ENCODE measurements at regions not wholly inside any gene's neighbourhood (a gene's known extent, or its start where the extent isn't known, plus 50 kb on each side); places are given as distances from the start of the nearest gene placed in this dataset.
"Not testable (repeated sequence)": the region's sequence is repeated elsewhere in the genome, so short reads cannot be mapped to it uniquely, and the experiment has no call there.

DNA sequence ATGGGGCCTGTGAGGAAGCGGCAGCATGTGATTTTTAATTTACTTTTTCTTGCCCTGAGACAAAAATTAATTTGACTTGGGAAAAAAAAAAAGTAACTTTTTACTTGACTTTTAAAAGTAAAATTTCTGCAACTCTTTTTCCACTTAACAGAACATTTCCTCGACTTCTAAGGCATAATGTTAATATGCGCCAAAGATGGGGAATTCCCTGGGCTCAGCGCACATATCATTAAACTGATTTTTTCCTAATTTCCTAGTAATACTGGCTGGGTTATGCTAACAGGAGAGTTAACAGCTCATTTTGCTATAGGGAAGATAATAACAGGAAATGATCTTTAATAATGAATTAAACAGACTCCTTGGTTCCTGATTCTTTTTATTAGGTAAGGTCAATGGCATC lies 120.6 kb upstream of the CDH5 start:
- DNase-seq (ENCODE audit: low read depth, low spot score) = no peak

DNA sequence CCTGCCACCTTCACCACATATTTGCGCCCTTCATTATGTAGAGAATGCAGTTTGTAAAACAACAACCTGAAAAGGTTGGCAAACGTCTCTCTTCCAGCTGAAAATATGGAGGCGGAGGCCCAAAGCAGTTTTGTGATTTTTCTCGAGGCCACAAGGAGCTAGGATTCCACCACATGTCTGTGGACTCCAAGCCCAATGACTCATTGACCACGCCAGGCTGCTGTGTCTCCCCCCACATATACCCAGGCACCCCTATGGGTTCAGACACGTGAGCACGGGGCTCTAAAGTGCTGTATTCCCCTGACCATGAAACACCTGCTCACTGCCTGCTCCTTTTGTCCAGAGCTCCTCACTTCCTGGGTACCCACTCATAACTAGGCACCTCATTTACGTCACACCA lies 121.4 kb upstream of the CDH5 start:
- no peak for DNase-seq (ENCODE audit: low read depth, low spot score)

DNA sequence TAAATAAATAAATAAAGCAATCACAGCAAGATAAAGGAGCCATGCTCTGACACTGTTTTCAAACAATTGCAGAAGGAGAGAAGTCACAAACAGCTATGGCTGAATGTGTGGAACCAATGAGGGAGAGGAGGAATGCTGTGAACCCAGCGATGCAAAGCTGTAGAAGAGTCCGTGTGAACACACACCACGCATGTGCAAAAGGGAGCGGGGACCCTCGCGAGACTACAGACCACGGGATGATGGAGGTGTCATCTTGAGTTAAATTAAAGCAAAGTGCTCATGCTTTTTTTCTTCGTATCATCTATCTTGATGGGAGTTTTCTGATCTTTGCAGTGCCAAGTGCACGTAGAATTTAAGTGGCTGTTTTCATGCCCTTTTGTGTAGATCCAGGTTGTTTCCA lies 123.8 kb upstream of the CDH5 start:
- DNase-seq (ENCODE audit: low read depth, low spot score) = no peak

DNA sequence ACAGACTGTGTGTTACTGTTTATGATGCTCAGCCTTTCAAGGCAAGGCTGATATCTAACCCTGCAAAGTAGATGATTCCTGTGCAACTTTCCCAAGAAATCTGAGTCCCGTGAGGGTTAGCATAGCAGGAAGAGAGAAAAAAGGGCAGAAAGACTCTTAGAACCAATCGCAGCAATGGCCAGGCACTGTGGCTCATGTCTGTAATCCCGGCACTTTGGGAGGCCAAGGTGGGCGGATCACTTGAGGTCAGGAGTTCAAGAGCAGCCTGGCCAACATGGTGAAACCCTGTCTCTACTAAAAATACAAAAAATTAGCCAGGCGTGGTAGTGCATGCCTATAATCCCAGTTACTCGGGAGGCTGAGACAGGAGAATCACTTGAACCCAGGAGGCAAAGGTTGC lies 124.3 kb upstream of the CDH5 start:
- DNase-seq (ENCODE audit: low read depth, low spot score) = not testable (repeated sequence)

DNA sequence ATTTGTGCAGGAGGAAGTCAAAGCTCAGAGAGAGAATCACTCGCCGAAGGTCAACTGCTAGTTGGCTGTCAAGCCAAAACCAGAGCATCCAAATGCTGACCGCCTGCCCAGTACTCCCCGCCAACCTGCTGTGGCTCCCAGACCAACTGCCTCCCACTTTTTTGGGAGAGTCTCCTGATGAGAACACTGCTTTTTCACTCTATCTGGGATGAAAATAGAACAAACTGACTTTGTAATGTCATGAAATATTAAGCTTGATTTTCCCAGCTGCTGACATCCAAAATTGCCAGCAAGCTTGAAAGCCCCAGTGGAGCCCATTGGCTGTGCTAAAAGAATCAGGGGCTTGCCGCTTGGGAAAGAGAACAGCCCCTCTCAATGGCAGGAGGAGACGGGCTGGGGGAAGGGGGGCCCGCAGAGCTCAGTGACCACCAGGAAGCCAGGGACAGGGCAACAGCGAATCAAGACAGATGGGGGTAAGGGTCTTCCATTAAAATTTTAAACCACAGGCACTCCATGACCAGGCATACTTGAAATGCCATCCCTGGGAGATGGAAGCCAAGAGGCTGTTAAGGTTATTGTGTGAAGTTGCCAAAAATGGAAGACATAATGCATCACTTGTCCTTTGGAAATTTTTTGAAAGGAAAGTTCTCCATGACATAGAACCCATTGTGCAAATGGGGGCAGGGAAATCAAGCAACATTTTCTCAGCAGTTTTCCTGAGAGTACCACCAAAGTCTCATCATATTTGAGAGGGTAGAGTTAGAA lies 125.7 kb upstream of the CDH5 start:
- DNase-seq (ENCODE audit: low read depth, low spot score) = no peak

DNA sequence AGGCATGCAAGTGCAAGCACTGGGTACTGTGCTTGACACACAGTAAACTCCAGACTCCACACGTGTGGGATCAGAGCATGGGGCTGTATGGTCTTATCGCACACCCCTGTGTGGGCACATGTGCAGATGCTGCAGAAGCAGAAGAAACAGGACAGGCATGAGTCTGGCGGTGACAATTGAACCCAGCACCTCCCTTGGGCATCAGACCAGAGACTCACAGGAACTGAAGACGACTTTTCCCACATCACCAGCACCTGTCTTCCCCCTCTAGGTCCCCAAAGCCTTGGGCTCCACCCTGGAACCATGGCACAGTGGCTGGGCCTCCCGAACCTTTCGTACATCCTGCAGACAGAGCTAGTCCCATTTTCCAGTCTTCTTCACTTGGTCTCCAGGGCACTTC lies 126.4 kb upstream of the CDH5 start:
- no peak for DNase-seq (ENCODE audit: low read depth, low spot score)

DNA sequence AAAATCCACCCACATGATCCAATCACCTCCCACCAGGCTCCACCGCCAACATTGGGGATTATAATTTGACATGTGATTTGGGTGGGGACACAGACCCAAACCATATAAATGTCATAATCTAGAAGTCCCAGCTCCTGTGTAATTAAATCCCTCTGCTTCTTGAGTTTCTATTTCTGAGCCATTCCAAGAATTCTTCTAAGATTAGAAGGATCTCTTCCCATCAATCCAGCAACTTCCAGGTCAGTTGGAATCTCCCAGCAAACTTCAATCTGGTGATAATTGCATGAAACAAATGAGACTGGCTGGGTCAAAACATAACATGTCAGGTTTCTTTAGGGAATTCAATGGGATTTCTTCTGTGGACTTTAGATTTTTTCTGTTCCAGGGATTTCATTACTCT lies 127.8 kb upstream of the CDH5 start:
- DNase-seq (ENCODE audit: low read depth, low spot score) = no peak

DNA sequence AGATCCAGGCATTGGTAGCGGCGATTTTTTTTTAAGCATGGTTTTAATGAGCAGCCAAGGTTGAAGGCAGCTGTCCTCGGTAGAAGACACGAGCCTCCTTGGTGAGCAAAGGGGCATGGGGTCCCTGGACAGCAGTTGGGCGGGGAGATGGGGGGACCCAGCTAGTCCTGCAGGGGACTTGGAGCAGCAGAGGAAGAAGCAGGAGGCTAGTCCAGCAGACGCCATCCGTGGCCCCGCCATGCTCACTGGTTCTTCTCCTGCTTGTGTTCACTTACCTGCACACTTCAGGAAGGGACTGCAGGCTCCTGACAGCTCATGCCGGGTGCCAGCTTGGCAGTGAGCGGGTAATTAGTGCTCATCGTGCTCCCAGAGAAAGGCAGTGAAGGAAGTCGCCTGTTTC lies 130.2 kb upstream of the CDH5 start:
- DNase-seq (ENCODE audit: low read depth, low spot score) = no peak

DNA sequence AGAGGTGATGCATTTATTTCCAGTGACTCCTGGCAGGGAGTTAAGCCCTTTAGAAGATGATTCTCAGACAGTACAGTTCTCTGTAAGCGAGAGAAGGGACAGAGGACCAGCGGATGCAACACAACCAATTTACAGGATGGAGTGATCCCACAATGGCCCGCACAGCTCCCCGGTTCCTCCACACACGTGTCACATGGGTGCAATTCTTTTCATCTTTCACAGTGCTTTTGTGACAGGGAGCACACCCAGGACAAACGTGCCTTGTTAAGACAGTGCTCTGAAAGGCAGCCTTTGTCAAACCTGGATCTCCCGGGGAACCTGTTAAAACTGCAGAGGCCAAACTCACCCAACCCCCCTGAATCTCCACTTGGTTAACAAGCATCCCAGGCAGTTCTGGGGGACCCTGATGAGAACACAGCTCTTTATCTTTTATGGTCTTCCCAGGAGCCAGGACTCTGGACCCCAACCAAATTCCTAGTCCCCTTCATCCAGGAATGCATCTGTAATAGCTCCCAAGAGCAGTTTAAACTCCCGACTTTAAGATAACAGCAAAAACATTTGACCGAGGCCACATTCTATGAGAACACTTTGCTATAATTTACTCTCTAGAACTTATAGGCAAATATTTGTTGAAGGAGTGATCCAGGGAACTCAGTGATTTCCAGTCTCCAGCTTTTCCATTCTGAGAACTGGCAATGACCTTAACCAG lies 134.9 kb upstream of the CDH5 start:
- DNase-seq (ENCODE audit: low read depth, low spot score) = no peak

DNA sequence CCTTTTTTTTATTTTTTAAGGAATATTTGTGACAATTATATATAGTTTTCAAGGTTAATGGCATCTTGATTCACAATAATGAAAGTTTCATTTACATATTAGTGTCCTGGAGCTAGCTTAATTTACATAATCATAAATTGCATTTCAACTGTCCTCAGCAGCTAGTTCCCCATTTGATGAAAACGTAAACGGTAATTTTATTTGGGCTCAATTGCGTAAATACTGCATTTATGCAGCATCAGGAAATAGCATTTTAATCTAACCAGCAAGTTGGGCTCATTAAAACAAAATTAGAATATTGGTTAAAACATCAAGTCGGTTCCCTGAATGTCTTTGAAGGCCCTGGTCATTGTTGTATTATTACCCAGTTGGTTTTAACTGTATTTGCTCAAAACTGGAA lies 136.8 kb upstream of the CDH5 start:
- no peak for DNase-seq (ENCODE audit: low read depth, low spot score)

DNA sequence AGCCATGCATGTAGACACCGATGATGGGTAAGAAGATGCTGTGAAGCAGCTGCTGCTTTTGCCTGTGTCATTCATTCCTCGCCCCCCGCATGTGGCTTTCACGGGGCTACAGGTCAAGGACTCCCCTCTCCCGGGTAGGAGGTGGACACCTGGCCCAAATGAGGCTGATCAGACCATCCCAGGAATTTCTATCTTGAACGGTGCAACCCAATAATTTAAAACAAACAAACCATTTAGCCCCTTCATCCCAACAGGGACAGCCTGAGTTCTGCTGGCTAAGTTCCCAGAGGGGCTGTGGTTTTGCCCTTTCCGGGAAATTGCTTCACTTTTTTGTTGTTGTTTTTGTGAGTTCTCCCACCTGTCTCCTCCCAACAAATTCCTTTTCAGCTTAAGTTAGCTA lies 137.7 kb upstream of the CDH5 start:
- DNase-seq (ENCODE audit: low read depth, low spot score) = peak; percentile 46

DNA sequence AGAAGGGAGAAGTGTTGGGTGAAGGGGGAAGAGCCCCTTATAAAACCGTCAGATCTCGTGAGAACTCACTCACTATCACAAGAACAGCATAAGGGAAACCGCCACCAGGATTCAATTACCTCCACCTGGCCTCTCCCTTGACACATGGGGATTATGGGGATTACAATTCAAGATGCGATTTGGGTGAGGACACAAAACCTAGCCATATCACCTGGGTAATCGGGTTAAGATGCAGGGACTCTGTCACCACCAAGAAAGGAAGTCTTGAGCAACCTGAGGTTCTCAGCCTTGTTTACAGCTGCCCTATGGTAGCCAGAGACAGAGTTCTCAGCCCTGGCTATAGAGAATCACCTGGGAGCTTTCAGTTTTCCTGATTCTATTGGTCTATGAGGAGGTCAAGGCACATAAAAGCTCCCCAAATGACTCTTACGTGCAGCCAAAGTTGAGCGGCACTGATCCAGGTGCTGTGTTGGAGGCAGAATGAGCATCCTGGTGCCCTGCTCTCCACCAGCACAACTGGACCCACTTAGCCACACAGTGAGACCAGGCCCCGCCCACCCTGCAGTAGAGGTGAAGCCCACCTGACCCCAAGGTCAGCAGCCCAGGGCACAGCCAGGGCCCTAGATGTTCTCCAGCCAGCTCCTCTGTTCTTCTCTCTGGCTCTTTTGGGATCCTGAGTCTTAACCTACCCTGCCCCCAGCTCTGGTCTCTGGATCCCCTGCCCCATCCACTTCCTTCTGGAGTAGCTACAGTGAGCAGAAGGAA lies 138.5 kb upstream of the CDH5 start:
- no peak for DNase-seq (ENCODE audit: low read depth, low spot score)

DNA sequence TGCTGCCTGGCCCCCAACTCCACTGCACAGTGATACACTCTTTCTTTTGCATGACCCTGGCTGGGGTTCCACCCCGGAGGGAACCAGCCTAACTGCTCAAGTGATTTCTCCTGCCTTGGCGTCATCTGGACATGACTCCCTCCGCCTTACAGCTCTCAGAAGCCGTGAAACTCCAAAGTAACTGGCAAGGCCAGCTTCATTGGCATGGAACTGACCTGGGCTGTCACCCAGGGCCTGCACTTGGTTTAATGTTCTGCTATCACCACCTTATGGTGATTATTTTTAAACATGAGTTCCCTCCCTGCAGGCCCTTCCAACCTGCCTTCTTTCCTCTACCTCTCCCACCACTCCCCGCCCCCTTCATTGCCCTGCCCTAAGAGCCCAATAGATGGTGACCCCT lies 139.7 kb upstream of the CDH5 start:
- DNase-seq (ENCODE audit: low read depth, low spot score) = no peak

DNA sequence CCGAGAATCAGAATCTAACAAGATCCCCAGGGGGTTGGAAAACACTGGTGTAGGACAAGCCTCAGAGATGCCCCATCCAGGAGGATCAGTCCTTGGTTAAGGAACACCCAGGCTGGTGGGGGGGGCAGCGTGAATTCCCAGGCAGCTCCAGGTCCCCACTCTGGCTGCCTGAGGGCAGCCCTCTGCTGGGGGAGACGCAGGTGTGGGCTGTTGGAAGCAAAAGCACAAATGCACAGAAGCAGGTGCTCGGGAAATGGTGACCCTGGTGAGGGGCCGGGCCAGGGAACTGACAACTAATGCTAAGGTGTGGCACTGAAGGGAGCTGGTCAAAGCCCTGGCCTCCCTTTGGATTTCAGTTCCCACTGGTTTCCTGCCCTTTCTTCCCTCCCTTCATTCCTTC lies 140.8 kb upstream of the CDH5 start:
- DNase-seq (ENCODE audit: low read depth, low spot score) = no peak

DNA sequence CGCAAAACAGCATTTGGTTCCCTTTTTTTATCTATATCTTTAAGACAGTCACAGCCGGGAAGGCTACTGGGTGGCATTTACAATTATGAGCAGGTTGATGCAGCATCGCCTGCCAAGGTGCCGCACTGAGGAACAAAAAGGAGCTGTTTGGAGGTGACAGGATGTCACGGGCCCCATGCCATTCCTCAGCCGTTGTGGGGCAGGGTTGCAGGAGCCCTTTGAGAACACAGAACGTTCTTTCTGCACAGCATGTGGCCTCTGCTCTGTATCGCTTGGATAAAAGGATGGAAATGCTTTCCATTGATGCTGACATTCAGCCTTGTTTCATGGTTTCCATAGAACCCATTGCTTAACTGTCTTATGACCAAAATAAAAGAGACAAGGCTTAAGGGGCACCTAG lies 141.9 kb upstream of the CDH5 start:
- DNase-seq (ENCODE audit: low read depth, low spot score) = no peak

DNA sequence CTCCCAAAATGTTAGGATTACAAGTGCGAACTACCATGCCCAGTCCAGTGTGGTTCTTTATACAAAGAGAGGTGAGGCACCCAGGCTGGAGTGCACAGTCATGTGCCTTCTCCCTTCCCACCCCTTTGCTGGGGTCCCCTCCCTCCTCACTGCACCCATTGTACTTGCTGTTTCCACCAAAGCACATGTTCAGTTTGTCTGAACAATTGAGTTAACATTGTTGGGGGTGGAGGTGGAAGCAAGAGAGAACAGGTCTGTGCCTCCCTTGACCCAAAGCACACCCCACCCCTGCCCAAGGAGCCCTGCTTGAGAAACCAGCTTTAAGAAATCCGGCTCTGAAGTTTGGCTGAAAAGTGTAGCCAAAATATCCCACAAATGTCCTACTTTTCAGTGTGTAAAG lies 142.3 kb upstream of the CDH5 start:
- no peak for DNase-seq (ENCODE audit: low read depth, low spot score)

DNA sequence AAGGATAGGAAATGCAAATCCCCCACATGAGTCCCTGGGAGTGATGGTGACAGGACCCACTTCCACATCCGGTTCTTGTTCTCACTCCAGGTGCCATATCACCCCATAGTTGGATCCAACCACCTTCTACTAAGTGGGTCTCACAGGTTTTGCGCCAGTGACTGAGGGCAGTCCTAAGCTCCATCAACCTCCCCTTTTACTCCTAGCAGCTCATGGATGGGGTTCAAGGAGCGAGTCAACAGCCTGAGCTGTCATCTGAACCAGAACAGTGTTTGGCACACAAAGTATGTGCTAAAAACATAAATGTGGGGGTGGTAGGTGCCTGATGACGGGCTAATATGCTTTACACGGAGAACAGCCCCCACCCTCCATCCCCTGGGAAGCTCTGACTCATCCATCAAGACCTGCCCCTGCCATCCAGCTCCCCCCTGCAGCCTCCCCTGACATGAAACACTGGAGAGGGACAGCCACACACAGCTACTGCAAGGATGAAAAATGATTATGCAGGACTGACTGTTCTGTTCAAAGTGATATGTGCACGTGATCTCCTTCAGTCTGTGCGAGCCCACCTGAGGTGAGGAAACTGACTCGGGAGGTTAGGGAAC lies 143.2 kb upstream of the CDH5 start:
- DNase-seq (ENCODE audit: low read depth, low spot score) = no peak

DNA sequence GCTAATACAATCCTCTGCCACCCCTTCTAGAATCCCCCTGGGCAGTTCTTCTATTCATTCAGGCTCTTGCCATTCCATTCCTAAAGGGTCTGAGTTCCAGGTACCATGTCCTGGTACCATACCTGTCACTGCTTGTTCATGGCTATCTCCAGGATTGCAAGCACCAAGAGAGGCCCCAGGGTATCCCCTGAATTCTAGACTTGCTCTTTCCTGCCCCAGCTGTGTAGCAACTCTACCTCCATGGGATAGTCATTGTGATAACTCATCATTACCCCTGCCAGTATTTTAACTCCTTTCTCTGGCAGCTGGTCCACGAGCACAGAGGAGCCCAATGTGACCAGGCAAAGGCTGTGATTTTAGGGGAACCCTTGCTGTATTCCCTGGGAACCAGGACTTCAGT lies 143.7 kb upstream of the CDH5 start:
- DNase-seq (ENCODE audit: low read depth, low spot score) = no peak

DNA sequence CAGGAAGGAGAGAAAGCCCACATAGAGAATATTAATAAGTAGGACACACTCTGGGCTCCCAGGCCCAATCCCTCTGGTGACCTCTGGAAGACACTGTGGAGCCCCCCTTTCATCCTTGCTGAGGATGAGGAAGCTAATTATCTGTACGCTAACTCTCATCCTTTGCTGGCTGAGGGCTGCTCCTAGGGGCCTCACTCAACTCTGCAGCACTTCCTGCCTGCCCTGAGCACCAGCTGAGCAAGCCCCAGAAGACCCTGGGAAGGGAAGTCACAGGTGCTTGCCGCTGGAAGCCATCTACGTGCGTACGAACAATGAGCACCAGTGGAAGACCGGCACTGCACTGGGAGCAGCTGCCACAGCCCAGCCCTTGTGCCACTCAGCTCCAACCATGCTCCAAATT lies 145.8 kb upstream of the CDH5 start:
- DNase-seq (ENCODE audit: low read depth, low spot score) = no peak

DNA sequence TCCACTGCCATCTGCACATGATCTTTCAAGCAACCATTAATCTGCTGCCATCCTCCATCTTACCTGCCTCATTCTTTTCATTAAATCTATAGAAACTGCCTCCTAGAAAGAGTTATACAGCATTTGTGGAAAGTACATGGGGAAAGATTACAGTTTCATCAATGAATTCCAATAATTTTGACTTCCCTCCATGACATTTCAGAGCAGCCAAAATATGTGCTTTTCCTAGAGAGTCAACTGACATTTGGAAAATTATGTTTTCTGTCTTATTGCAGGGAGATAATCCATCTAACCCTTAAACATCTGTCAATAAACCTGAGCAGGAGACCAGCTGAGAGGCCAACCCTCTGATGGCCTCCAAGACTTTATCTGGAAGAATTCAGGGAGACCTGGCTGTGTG lies 147.0 kb upstream of the CDH5 start:
- no peak for DNase-seq (ENCODE audit: low read depth, low spot score)

DNA sequence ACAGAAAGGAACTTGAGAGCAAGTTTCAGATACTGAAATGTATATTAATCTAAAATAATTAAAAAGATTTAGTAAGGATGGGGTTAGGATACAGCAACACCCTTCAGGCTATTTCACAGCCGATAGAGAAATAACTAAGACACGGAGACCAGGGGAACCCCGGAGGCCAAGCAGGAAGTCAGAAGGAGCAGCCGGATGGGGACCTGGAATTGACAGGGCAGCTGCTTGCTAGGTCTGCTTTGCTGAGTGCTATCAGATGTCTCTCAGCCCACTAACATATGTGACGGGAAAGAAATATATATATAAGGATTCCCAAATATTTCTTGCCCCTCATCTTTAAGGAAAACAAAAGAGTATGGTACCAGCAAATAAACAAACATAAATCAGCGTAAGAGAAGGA lies 154.1 kb upstream of the CDH5 start:
- no peak for DNase-seq (ENCODE audit: low read depth, low spot score)

DNA sequence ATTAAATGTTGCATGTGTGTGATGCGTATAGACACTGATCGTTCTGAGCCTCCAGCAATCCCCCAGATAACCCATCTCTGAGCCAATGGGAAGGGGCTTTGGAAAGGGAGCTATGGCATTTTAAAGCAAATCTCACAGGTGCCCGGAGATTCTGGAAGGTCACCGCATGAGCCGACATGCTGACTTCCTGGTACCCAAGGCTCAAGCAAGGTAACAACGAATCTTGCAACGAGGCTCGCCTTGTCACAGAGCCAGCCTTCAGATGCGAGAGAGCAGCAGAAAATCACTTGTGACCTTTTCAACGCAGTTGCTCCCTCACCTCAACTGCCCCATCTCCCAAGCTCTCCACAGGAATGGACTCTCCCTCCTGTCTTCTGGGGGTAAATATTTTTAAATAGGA lies 154.8 kb upstream of the CDH5 start:
- DNase-seq (ENCODE audit: low read depth, low spot score) = no peak

DNA sequence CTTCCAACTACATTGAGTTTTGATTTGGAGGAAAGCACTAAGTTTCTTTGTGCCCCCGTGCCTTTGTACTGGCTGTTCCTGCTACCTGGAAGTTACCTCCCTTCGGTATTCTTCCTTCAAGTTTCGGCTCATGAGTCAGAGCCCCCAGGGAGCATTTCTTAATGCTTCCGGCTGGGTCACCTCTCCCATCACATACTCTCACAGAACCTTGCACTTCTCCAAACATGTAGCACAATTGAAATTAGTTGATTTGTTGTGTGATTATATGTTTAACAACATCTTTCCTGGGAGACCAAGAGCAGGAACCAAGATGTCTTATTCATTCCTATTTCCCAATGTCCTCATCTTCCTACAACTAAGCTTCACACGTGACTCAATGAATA lies 158.6 kb upstream of the CDH5 start:
- no peak for DNase-seq (ENCODE audit: low read depth, low spot score)

All from smooth muscle cell of the brain vasculature (primary cell).